MM.1S (cell line): ENCODE measurements at regions not wholly inside any gene's neighbourhood (a gene's known extent, or its start where the extent isn't known, plus 50 kb on each side); places are given as distances from the start of the nearest gene placed in this dataset.

Experiments
- EZH2 ChIP-seq: fragments of 300-600 bp; sonication (generic); optimal IDR thresholded peaks from 2 replicates; pipeline ENCODE3; 2017; ENCODE audit warnings: low read depth, mild to moderate bottlenecking, antibody characterized with exemption, low read length, mixed read lengths
- TF ChIP-seq, protein P1 (sequence below): fragments of 300-600 bp; sonication (generic); IDR thresholded peaks from 2 replicates; pipeline ENCODE4 v1.5.1; 2016; ENCODE audit warnings: antibody characterized with exemption, low read length, mixed read lengths

DNA sequence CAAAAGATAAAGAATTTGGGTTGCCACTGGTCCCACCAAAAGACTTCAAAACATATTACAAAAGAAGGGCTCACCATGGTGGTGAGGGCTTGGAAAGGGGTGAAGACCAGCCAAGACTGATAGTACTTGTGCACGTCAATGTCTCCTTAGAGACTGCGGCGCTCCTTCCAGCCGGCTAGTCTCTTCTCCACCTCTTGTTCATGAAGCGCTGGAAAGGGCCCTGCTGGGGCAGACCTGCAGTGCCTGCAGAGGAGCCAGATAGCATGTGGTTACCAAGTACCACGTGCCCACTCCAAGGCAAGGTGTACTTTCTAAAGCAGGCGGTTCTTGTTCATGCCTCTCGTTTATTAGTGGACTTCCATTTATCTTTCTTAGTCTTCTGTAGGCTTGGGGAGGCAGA, 92.7 kb upstream of the FAM20A start:
- TF ChIP-seq, protein P1, sequence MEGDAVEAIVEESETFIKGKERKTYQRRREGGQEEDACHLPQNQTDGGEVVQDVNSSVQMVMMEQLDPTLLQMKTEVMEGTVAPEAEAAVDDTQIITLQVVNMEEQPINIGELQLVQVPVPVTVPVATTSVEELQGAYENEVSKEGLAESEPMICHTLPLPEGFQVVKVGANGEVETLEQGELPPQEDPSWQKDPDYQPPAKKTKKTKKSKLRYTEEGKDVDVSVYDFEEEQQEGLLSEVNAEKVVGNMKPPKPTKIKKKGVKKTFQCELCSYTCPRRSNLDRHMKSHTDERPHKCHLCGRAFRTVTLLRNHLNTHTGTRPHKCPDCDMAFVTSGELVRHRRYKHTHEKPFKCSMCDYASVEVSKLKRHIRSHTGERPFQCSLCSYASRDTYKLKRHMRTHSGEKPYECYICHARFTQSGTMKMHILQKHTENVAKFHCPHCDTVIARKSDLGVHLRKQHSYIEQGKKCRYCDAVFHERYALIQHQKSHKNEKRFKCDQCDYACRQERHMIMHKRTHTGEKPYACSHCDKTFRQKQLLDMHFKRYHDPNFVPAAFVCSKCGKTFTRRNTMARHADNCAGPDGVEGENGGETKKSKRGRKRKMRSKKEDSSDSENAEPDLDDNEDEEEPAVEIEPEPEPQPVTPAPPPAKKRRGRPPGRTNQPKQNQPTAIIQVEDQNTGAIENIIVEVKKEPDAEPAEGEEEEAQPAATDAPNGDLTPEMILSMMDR = no peak
- no peak for TF ChIP-seq EZH2
